Muscle of arm (tissue), 1 donor: ENCODE measurements at regions not wholly inside any gene's neighbourhood (a gene's known extent, or its start where the extent isn't known, plus 50 kb on each side); places are given as distances from the start of the nearest gene placed in this dataset.

Source experiments
- DNase-seq: peaks from one replicate; pipeline ENCODE4 v3.0.0-alpha.2; 2013

DNA sequence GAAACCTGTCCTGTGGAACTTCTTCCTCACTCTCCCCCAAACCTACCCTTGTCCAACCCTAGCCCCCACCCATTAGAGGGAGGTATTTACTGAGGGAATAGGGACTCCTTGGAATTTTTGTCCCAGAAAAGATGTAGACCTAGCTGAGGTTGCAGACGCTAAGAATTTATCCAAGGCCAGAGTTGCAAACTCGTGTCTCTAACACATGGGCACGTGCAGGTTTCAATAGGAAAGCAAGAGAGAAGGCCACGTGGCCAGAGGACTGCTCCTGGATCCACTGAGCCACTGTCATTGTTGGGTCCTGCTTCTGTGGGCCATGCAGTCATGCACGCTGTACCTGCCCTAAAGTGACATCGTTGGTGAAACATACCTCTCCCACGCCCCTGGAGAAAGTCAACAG lies 243.4 kb upstream of the KCNG1 start:
- no peak for DNase-seq

GRCh38 chr20:51265361-51265760 lies 242.5 kb upstream of the KCNG1 start:
- no peak for DNase-seq

- no peak for DNase-seq
Measured at GRCh38 chr20:51262240-51262639, 239.3 kb upstream of the KCNG1 start.

- no peak for DNase-seq
Measured at GRCh38 chr20:51259455-51259854, 236.5 kb upstream of the KCNG1 start.

DNA sequence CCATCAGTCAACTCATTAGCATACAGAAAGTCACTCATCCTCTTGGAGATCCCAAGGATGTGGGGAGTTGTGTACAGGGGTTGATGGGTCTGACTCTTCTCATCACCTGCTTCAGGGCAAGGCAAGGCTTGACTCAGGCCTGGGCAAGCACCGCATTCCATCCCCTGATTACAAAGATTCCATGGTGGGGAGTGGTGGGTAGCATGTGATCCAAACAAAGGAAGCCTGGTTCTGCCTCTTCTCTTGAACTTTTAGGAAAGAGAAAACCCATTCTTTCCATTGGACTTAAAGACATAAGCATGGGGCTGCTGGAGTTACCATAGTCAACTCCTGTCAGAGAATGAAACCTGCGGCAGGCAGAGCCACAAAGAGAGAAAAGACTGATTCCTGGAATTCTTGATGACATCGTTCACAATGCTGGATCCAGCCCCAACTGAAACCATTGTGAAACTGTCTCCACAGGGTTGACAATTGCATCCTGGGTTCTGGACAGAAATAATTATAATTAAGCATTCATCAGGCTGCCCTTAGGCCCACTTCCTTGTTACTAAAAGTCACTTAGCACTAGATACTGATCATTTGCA lies 235.8 kb upstream of the KCNG1 start:
- no peak for DNase-seq

DNA sequence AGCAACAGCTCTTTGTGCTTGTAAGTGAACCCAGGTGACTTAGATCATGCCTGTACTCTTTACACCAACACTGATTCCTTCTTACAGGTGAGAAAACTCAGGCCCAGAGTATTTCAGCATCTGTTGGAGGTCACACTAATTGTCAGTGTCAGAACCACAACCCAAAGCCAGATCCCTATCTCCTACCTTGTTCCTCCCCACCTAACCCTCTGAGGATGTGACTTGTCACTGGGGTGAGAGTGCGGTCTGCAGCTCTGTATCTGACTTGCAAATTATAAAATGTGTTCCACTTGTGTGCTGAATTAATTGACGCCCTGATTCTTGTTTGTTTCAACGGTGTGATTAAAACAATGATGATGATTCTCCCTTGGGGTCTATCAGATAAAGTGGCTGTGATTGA lies 232.5 kb upstream of the KCNG1 start:
- DNase-seq: no peak

DNA sequence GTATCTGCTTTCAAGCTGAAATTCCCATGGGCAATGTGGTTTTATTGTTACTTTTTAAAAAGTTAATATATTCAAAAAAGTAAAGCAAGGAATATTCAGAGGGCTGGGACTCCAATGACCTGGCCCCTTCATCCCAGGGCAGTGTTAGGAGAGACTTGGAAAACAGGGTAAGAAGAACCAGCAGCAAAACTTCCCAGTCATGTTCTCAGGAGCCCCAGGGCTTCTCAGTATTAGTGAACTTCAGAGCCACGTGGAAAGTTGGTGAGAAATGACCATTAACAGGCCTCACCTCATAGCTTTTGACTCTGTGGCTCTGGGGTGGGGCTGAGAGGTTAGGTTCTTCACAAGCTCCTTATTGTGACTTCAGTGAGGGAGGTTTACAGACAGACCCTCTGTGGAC lies 230.4 kb upstream of the KCNG1 start:
- DNase-seq: no peak

GRCh38 chr20:51249781-51250180 lies 226.9 kb upstream of the KCNG1 start:
- DNase-seq: no peak

DNA sequence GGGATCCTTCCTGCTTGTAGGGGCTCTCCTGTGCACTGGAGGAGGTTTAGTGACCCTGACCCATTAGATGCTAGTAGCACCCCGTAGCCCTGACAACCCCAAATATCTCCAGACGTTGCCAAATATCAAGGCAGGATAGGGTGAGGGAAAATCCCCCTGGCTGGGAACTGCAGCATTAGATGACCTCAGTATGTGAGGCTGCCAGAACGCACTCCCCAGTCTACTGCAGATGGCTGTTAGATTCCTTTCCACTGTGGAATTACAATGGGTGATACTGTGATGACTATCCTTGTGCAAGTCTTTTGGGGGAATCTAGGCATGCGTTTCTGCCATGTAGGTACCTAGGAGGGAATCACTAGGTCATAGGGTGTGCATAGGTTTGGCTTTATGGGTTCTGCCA lies 226.3 kb upstream of the KCNG1 start:
- no peak for DNase-seq

DNA sequence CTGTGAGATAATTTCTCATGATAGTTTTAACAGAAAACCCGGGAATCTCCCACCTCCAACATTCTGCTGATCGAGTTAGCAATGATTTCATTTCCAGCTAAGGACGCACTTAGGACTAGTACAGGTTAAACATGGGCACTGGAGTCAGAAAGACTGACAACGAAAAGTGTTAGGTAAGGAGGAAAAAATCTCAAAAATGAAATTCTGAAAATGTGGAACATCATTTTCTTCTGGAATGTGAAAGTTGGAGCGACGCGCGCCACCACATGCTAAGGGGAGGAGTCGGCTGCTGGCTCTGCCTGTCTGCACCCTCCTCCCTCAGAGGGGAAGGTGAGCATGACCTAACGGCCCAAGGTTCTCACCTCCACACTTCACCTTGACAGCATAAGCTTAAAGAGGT lies 221.6 kb upstream of the KCNG1 start:
- no peak for DNase-seq

DNA sequence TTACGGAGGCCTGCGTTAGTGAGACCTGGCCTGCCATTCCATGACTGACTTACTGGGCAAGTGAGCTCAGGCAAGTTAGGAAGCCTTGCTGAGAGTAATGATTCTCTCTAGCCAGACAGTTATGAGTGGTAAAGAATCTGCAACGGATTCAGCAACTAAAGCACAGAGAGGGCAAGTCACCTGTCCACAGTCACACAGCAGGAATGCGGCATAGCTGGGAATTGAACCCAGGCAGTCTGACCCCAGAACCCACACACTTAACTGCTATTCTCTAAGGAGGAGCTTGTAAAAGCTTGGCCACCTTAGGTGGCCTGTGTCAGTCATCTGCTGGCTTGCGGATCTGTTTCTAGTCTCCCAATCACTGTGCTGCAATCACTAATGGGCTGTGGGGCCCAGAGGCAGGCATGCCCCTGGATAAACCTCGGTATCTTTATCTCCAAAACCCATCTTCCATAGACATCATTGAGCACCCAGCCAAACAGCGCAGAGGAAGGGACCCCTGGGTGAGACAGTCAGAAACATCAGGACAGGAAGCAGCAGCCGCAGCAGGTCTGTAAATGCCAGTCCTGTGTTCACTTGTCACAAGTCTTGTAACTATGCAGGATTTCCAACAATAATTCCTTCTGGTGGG lies 215.9 kb upstream of the KCNG1 start:
- no peak for DNase-seq

GRCh38 chr20:51237791-51238190 lies 214.9 kb upstream of the KCNG1 start:
- peak; percentile 48 for DNase-seq

DNA sequence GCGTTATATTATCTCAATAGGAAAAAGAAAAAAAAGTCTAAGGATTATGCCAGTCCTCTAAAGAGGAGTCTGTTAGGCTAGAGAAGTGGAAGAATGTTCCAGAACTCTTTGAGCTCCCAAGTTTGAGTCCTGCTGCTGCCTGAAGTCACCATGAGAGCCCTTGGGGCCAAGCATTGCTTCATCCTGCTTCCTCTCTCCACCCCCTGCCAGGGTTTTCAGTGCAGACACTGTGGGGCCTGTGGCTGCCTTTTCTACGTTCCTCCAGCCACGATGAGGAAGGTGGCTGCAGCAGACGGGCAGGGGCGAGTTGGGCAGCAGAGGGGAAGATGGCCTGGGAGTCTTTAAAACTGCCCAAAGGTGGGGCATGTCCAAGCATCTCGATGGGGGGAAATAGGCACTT lies 214.4 kb upstream of the KCNG1 start:
- no peak for DNase-seq

GRCh38 chr20:51236421-51236820 lies 213.5 kb upstream of the KCNG1 start:
- DNase-seq: no peak

GRCh38 chr20:51233345-51233744 lies 210.4 kb upstream of the KCNG1 start:
- DNase-seq: no peak

GRCh38 chr20:51230727-51231126 lies 207.8 kb upstream of the KCNG1 start:
- no peak for DNase-seq

GRCh38 chr20:51228763-51229162 lies 205.9 kb upstream of the KCNG1 start:
- DNase-seq: no peak

- no peak for DNase-seq
Measured at GRCh38 chr20:51227744-51228143, 204.8 kb upstream of the KCNG1 start.

DNA sequence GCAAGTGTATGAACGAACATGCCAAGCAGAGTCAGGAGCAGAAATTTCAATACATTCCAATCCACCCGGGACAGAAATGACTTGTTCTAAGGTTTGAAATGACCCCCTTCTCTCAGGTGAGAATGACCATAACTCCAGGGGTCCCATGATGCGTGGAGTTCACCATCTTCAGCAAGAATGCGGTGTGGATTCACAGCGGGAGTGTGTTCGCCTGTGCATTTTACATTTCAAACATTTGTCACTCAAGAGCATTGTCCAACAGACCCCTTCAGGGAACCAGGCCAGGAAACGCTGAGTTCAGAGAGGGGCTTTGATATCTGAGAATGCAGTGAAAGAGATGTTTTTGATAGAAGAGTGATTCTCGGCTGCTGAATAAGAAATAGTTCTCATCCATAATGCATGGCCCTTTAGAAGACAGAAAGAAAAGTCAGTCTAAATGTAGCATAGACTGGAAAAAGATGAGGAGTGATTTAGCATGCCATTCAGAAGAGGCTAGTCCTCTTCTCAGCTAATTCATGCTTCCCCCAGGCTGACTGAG lies 200.3 kb upstream of the KCNG1 start:
- no peak for DNase-seq

DNA sequence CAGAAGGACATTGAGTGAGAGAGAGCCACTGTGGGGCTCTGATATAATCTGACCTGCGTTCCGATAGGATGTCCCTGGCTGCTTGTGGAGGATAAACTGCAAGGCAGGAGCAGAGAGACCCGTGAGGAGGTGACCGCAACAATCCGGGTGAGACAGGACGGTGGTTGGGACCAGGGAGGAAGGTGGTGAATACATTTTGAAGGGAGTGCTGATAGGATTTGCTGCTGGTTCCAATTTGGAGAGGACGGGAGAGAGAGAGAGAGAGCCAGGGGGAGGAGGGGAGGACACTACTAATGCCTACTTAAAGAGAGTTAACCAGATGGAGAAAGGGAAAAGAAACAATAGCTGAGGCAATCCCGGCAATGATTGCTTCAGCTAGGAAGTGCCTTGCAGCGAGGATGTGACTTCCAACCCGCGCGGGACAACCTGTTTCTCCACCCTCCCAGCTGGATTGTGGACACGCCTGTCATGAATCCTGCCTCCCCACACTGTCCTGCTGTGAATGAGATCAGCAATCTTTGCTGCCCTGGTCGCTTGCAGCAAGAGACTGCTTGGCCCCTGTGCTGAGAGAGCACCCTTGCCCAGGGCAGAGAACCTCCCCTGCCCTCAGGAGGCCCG lies 199.0 kb upstream of the KCNG1 start:
- DNase-seq: no peak

DNA sequence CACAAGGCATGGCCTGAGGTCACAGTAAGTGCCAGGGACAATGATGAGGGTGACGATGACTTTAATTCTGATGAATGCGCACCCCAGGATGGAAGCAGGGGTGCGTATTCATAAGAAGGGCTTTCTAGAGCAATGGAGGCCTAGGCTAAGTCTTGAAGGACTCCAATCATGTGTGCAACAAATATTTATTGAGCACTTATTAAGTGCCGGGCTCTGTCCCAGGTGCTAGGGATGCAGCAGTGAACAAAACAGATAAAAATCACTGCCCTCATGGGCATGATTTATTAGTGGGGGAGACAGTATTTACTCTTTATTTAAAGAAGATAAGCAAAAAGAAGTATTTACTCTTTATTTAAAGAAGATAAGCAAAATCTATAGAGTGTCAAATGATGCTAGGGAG lies 198.2 kb upstream of the KCNG1 start:
- no peak for DNase-seq

DNA sequence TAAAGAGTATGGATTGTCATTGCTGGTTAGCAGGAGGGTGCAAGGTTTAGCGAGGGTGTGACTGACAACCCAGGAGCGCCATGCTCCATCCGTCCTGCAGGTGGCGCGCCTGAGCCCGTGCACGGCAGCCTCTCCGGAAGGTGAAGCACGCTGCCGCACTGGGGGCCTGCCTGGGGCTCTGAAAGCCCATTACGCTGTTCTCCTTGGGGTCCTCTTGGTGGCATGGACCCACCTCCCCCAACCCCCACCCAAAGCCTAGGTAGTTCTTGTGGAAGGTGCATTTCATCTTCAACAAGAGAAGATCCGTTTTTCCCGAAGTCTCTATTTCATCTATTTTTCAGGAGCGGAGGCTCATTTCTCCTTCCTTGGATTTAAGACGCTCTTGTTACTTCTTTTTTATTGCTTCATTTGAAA lies 197.4 kb upstream of the KCNG1 start:
- DNase-seq: no peak

DNA sequence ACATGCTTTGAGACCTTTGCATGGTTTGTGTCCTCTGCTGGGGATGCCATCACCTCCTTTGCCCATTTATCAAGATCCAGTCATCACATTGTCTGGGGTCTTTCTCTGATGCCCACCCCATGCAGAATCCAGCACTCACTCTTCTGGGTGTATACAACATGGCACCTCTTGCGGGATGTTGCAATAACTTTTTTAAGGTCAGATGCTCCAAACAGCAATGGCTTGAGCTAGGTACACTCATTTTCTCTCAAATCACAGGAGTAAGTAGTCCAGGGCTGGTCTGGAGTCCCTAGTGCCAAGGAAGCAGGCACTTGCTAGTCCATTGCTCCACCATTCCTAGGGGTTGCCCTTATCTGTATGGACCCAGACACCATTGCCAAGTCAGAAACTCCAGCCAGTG lies 196.6 kb upstream of the KCNG1 start:
- no peak for DNase-seq

GRCh38 chr20:51218603-51219002 lies 195.7 kb upstream of the KCNG1 start:
- no peak for DNase-seq
